Upper lobe of left lung (tissue), 4 donors: ENCODE measurements at regions not wholly inside any gene's neighbourhood (a gene's known extent, or its start where the extent isn't known, plus 50 kb on each side); places are given as distances from the start of the nearest gene placed in this dataset.

Experiments
- EP300 ChIP-seq, 4 donors: sonication (generic); formaldehyde crosslinking; IDR thresholded peaks; one replicate each; pipeline ENCODE4 v1.5.1; 2017; ENCODE audit warnings: antibody characterized with exemption in 4 of 4, control low read depth in 2 of 4
- POLR2A ChIP-seq, 4 donors: fragments of 450-650 bp; IDR thresholded peaks; one replicate each; pipeline ENCODE4 v1.5.1; 2016 to 2017; ENCODE audit warnings: antibody characterized with exemption in 4 of 4, mild to moderate bottlenecking in 2 of 4
- POLR2AphosphoS5 ChIP-seq, 2 donors: sonication (generic); formaldehyde crosslinking; IDR thresholded peaks; one replicate each; pipeline ENCODE4 v1.5.1; 2017; ENCODE audit warnings: antibody characterized with exemption in 2 of 2
- TF ChIP-seq, protein P1 (sequence below), 6 experiments: fragments of 450-650 bp in 4 of 6; fragments of 200-600 bp in 2 of 6; sonication (generic) in 2 of 6; IDR thresholded peaks; one replicate each; pipeline ENCODE4 v1.5.1; 2016 to 2019; ENCODE audit warnings: antibody characterized with exemption in 6 of 6

DNA sequence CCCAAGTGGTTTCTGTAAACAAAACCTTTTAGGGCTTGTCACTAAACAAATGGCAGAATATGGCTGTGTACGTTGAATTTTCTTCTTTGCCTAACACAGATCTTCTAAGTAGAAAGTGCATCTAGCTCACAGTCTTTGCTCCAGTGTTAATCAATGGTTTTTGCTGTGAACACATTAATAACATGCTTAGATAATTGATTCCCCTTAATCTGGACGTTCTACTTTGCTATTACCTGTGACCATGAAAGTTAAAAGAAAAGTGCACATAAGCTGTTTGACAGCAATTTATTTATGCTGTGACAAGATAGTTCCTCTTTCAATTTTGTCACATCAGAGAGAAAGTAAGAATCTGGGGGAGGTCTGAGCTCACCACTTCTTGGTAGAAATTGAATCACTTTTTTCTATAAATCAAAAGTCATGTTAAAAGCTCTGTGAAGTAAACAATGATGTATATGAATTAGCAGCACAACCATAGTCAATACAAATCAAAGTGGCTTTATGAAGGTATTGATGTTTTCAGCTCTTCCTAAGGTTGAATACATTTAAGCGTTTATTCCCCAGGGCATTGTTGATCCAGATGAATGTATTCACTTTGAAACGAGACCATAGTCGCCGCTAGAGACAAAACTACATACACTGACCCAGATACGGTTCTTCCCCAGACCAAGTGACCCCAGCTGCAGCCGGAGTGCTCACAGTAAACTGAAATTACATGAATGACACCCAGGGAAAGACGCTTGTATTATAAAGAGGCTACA lies 174.6 kb upstream of the ZNF608 start:
- TF ChIP-seq POLR2A (IDR thresholded peaks at IDR 0.05) (no peak), EP300 (IDR thresholded peaks at IDR 0.05) (no peak), POLR2AphosphoS5 (IDR thresholded peaks at IDR 0.05) (no peak)
- TF ChIP-seq, protein P1, sequence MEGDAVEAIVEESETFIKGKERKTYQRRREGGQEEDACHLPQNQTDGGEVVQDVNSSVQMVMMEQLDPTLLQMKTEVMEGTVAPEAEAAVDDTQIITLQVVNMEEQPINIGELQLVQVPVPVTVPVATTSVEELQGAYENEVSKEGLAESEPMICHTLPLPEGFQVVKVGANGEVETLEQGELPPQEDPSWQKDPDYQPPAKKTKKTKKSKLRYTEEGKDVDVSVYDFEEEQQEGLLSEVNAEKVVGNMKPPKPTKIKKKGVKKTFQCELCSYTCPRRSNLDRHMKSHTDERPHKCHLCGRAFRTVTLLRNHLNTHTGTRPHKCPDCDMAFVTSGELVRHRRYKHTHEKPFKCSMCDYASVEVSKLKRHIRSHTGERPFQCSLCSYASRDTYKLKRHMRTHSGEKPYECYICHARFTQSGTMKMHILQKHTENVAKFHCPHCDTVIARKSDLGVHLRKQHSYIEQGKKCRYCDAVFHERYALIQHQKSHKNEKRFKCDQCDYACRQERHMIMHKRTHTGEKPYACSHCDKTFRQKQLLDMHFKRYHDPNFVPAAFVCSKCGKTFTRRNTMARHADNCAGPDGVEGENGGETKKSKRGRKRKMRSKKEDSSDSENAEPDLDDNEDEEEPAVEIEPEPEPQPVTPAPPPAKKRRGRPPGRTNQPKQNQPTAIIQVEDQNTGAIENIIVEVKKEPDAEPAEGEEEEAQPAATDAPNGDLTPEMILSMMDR (IDR thresholded peaks at IDR 0.05) = no peak
